Transverse colon (tissue), 4 donors: ENCODE measurements at regions not wholly inside any gene's neighbourhood (a gene's known extent, or its start where the extent isn't known, plus 50 kb on each side); places are given as distances from the start of the nearest gene placed in this dataset.

Experiments
- EP300 ChIP-seq: sonication (generic); formaldehyde crosslinking; IDR thresholded peaks from one replicate; pipeline ENCODE4 v1.6.1; 2017; ENCODE audit warnings: antibody characterized with exemption, low read depth
- POLR2A ChIP-seq: fragments of 450-650 bp; IDR thresholded peaks from one replicate; pipeline ENCODE4 v1.6.1; 2016; ENCODE audit warnings: antibody characterized with exemption, mild to moderate bottlenecking, moderate library complexity
- POLR2AphosphoS5 ChIP-seq, 3 donors: sonication (generic); formaldehyde crosslinking; IDR thresholded peaks; one replicate each; pipeline ENCODE4 v1.6.1; 2016; ENCODE audit warnings: antibody characterized with exemption in 3 of 3
- TF ChIP-seq, protein P1 (sequence below), 5 experiments: fragments of 200-600 bp in 3 of 5; fragments of 450-650 bp in 2 of 5; sonication (generic) in 3 of 5; IDR thresholded peaks; 1 replicate in 2 of 5; 2 replicates in 3 of 5; pipeline ENCODE4 v1.5.1; 2016 to 2017; ENCODE audit warnings: antibody characterized with exemption in 5 of 5, inconsistent platforms in 3 of 5, mild to moderate bottlenecking in 2 of 5, moderate library complexity in 1 of 5

DNA sequence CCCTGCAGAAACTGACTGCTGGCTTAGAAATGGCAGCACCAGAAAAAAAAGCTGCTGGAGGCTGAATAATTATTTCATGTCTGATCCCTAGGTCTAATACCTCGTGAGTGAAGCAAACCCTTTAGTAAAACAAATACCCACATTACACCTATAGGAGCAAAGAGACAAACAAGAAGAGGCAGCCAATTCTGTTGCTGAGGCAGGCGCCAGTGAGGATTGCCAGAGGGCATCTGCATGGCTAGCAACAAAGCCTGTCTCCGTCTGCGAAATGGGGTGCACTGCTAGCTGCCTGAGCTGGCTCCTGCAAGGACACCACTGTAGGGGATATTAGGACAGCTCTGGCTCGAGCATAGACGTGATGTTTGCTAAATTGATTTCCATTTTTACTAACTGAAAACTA lies 509.7 kb downstream of the TDRD15 start:
- TF ChIP-seq POLR2AphosphoS5 (IDR thresholded peaks at IDR 0.05) (no peak), POLR2A (no peak), EP300 (no peak)
- TF ChIP-seq, protein P1, sequence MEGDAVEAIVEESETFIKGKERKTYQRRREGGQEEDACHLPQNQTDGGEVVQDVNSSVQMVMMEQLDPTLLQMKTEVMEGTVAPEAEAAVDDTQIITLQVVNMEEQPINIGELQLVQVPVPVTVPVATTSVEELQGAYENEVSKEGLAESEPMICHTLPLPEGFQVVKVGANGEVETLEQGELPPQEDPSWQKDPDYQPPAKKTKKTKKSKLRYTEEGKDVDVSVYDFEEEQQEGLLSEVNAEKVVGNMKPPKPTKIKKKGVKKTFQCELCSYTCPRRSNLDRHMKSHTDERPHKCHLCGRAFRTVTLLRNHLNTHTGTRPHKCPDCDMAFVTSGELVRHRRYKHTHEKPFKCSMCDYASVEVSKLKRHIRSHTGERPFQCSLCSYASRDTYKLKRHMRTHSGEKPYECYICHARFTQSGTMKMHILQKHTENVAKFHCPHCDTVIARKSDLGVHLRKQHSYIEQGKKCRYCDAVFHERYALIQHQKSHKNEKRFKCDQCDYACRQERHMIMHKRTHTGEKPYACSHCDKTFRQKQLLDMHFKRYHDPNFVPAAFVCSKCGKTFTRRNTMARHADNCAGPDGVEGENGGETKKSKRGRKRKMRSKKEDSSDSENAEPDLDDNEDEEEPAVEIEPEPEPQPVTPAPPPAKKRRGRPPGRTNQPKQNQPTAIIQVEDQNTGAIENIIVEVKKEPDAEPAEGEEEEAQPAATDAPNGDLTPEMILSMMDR (IDR thresholded peaks at IDR 0.05) = no peak
